IMR-90 (cell line): ENCODE measurements at regions not wholly inside any gene's neighbourhood (a gene's known extent, or its start where the extent isn't known, plus 50 kb on each side); places are given as distances from the start of the nearest gene placed in this dataset.

Experiments
- ATAC-seq: fragments of 200-7000 bp; cut with Tn5 transposase; 2 replicates; pipeline ENCODE4 v1.9.1; 2020; ENCODE audit warnings: low read depth, mild to moderate bottlenecking, moderate library complexity
- BruUV-seq: library from RNA; stranded (reverse); fragments of 400-500 nt; replicated peaks from 2 replicates; lab custom pipeline; 2021; lab: Mats Ljungman, UMichigan
- CTCF ChIA-PET: fragments of 300-600 bp; formaldehyde crosslinking; extraction: SDS; loops from one replicate; lab custom pipeline; 2021; ENCODE audit warnings: antibody characterized with exemption; lab: Yijun Ruan, JAX
- POLR2A ChIA-PET: fragments of 300-600 bp; sonication (Branson Sonifier 250); formaldehyde crosslinking; loops from one replicate; lab custom pipeline; 2022; ENCODE audit warnings: antibody characterized with exemption; ENCODE audit not compliant: unreplicated experiment; lab: Charles Lee
- DNase-seq: peaks from one replicate; pipeline ENCODE4 v3.0.0; 2013
- H2AFZ ChIP-seq: replicated peaks from 2 replicates; pipeline ENCODE3; 2013; ENCODE audit warnings: low read length, mild to moderate bottlenecking; ENCODE audit not compliant: poor library complexity
- H2AK5ac ChIP-seq: 2 replicates; pipeline ENCODE4 v1.6.1; 2013; ENCODE audit warnings: low read depth, low read length, inconsistent platforms
- H2AK9ac ChIP-seq: replicated peaks from 2 replicates; pipeline ENCODE3; 2013; ENCODE audit warnings: mild to moderate bottlenecking, low read depth, low read length, moderate library complexity; ENCODE audit not compliant: poor library complexity
- H2BK120ac ChIP-seq: 2 replicates; pipeline ENCODE4 v1.6.1; 2013; ENCODE audit warnings: low read depth, low read length, inconsistent platforms
- H2BK15ac ChIP-seq: 3 replicates; pipeline ENCODE4 v1.6.1; 2013; ENCODE audit warnings: low read depth, low read length, inconsistent platforms
- H2BK20ac ChIP-seq: 2 replicates; pipeline ENCODE4 v1.6.1; 2013; ENCODE audit warnings: low read depth, mild to moderate bottlenecking, inconsistent platforms, low read length, moderate library complexity
- H2BK5ac ChIP-seq: 2 replicates; pipeline ENCODE4 v1.6.1; 2013; ENCODE audit warnings: mild to moderate bottlenecking, low read depth, low read length, inconsistent platforms; ENCODE audit not compliant: poor library complexity, severe bottlenecking
- H3K14ac ChIP-seq: replicated peaks from 2 replicates; pipeline ENCODE4 v1.6.1; 2013; ENCODE audit warnings: low read depth, low read length, inconsistent platforms
- H3K18ac ChIP-seq: 2 replicates; pipeline ENCODE4 v1.6.1; 2013; ENCODE audit warnings: low read depth, low read length, control low read depth
- H3K23ac ChIP-seq: 2 replicates; pipeline ENCODE4 v1.6.1; 2013; ENCODE audit warnings: low read depth, low read length, inconsistent platforms
- H3K27ac ChIP-seq: 2 replicates; pipeline ENCODE4 v1.5.1; 2013; ENCODE audit warnings: mild to moderate bottlenecking, control low read depth, low read length; ENCODE audit not compliant: insufficient read depth
- H3K27me3 ChIP-seq: 2 replicates; pipeline ENCODE4 v1.6.1; 2013; ENCODE audit warnings: low read length; ENCODE audit not compliant: control insufficient read depth, insufficient read depth
- H3K36me3 ChIP-seq: 2 replicates; pipeline ENCODE4 v1.6.1; 2013; ENCODE audit warnings: low read length, mixed read lengths; ENCODE audit not compliant: control insufficient read depth, insufficient read depth
- H3K4ac ChIP-seq: 2 replicates; pipeline ENCODE4 v1.6.1; 2013; ENCODE audit warnings: low read depth, low read length, inconsistent platforms
- H3K4me1 ChIP-seq: 2 replicates; pipeline ENCODE4 v1.6.1; 2013; ENCODE audit warnings: low read length, mixed read lengths; ENCODE audit not compliant: control insufficient read depth, insufficient read depth
- H3K4me2 ChIP-seq: 2 replicates; pipeline ENCODE4 v1.6.1; 2013; ENCODE audit warnings: low read depth, mild to moderate bottlenecking, control low read depth, low read length, moderate library complexity
- H3K4me3 ChIP-seq: 2 replicates; pipeline ENCODE4 v1.5.1; 2013; ENCODE audit warnings: low read depth, mild to moderate bottlenecking, control low read depth, low read length, moderate library complexity; ENCODE audit not compliant: insufficient read depth
- H3K56ac ChIP-seq: 2 replicates; pipeline ENCODE4 v1.6.1; 2013; ENCODE audit warnings: low read length, inconsistent platforms; ENCODE audit not compliant: insufficient read depth; ENCODE audit errors: extremely low read depth
- H3K79me1 ChIP-seq, 2 experiments: 2 replicates each; pipeline ENCODE4 v1.6.1; 2013; ENCODE audit warnings: low read length in 2 of 2, inconsistent platforms in 1 of 2, low read depth in 1 of 2
- H3K9ac ChIP-seq: 2 replicates; pipeline ENCODE4 v1.6.1; 2013; ENCODE audit warnings: low read depth, low read length, control low read depth
- H3K9me1 ChIP-seq: 2 replicates; pipeline ENCODE4 v1.6.1; 2013; ENCODE audit warnings: low read length, inconsistent platforms; ENCODE audit not compliant: insufficient read depth
- H3K9me3 ChIP-seq: 2 replicates; pipeline ENCODE4 v1.6.1; 2013; ENCODE audit warnings: low read length; ENCODE audit not compliant: control insufficient read depth, insufficient read depth
- H4K20me1 ChIP-seq: 2 replicates; pipeline ENCODE4 v1.6.1; 2013; ENCODE audit warnings: low read length, inconsistent platforms; ENCODE audit not compliant: insufficient read depth
- H4K5ac ChIP-seq: 2 replicates; pipeline ENCODE4 v1.6.1; 2013; ENCODE audit warnings: mild to moderate bottlenecking, low read depth, low read length, control low read depth
- H4K8ac ChIP-seq, 2 experiments: 2 replicates each; pipeline ENCODE4 v1.6.1; 2013; ENCODE audit warnings: low read depth in 2 of 2, low read length in 2 of 2, control low read depth in 1 of 2, inconsistent platforms in 1 of 2
- H4K91ac ChIP-seq: 2 replicates; pipeline ENCODE4 v1.6.1; 2013; ENCODE audit warnings: low read depth, low read length, inconsistent platforms; ENCODE audit not compliant: insufficient read depth
- BHLHE40 ChIP-seq: fragments of 150-350 bp; IDR thresholded peaks from 2 replicates; pipeline ENCODE4 v1.6.1; 2016; ENCODE audit warnings: mild to moderate bottlenecking, low read depth, low read length
- CEBPB ChIP-seq: IDR thresholded peaks from 2 replicates; pipeline ENCODE4 v1.6.1; 2012; ENCODE audit warnings: low read depth, low read length, improper control_type of control experiment
- CHD1 ChIP-seq: IDR thresholded peaks from 2 replicates; pipeline ENCODE4 v1.6.1; 2012; ENCODE audit warnings: low read depth, low read length, improper control_type of control experiment
- CTCF ChIP-seq: conservative IDR thresholded peaks from 2 replicates; pipeline ENCODE4 v1.5.1; 2012; ENCODE audit warnings: mild to moderate bottlenecking, low read depth, low read length, improper control_type of control experiment
- FOS ChIP-seq: fragments of 150-350 bp; IDR thresholded peaks from 2 replicates; pipeline ENCODE4 v1.6.1; 2016; ENCODE audit warnings: low read depth, low read length
- MAFK ChIP-seq: IDR thresholded peaks from 2 replicates; pipeline ENCODE4 v1.6.1; 2012; ENCODE audit warnings: low read depth, low read length, improper control_type of control experiment
- MAZ ChIP-seq: IDR thresholded peaks from 2 replicates; pipeline ENCODE4 v1.6.1; 2012; ENCODE audit warnings: low read depth, mild to moderate bottlenecking, low read length, improper control_type of control experiment, moderate library complexity, borderline replicate concordance
- MXI1 ChIP-seq: IDR thresholded peaks from 2 replicates; pipeline ENCODE4 v1.6.1; 2012; ENCODE audit warnings: low read depth, mild to moderate bottlenecking, low read length, moderate library complexity, borderline replicate concordance
- NFE2L2 ChIP-seq: fragments of 150-350 bp; IDR thresholded peaks from 2 replicates; pipeline ENCODE4 v1.6.1; 2016; ENCODE audit warnings: low read depth, mild to moderate bottlenecking, low read length
- POLR2A ChIP-seq: IDR thresholded peaks from 2 replicates; pipeline ENCODE4 v1.6.1; 2012; ENCODE audit warnings: mild to moderate bottlenecking, low read depth, low read length
- RAD21 ChIP-seq: IDR thresholded peaks from 2 replicates; pipeline ENCODE4 v1.6.1; 2012; ENCODE audit warnings: low read length, improper control_type of control experiment
- RCOR1 ChIP-seq: IDR thresholded peaks from 2 replicates; pipeline ENCODE4 v1.6.1; 2012; ENCODE audit warnings: mild to moderate bottlenecking, low read length, improper control_type of control experiment; ENCODE audit not compliant: insufficient replicate concordance
- RFX5 ChIP-seq: IDR thresholded peaks from 2 replicates; pipeline ENCODE4 v1.8.0; 2012; ENCODE audit warnings: low read depth, mild to moderate bottlenecking, low read length, moderate library complexity
- SMC3 ChIP-seq: fragments of 150-350 bp; IDR thresholded peaks from 2 replicates; pipeline ENCODE4 v1.6.1; 2016; ENCODE audit warnings: low read depth, mild to moderate bottlenecking, antibody characterized with exemption, low read length, moderate library complexity
- WGBS, 2 experiments: methylation state at CpG; one replicate each; pipeline versions ENCODE4 v1.1.5 to v1.1.7; 2013; ENCODE audit warnings: missing lambda C conversion rate in 2 of 2; ENCODE audit not compliant: insufficient read length in 1 of 2; ENCODE audit errors: extremely low coverage in 2 of 2; 5-methylcytosine and 5-hydroxymethylcytosine counted together
- dilution Hi-C: fragments of 300-500 bp; cut with HindIII; formaldehyde crosslinking; loops from one replicate; pipeline ENCODE4 v1.14.3; 2018; ENCODE audit warnings: low sequenced_read_pairs; ENCODE audit not compliant: unreplicated experiment
- in situ Hi-C: fragments of 300-500 bp; cut with MboI; formaldehyde crosslinking; loops from 3 replicates; pipeline ENCODE4 v1.14.3; 2019; ENCODE audit warnings: low sequenced_read_pairs, inconsistent platforms, mixed read lengths
- intact Hi-C: fragments of 100-400 bp; cut with micrococcal nuclease; formaldehyde crosslinking; loops from 2 replicates; pipeline ENCODE4 v1.10.0; 2022
- TF ChIP-seq, protein P1 (sequence below): fragments of 150-350 bp; IDR thresholded peaks from 2 replicates; pipeline ENCODE4 v1.6.1; 2017; ENCODE audit warnings: mild to moderate bottlenecking, antibody characterized with exemption, low read length, low read depth
- TF ChIP-seq, protein P2 (sequence below): fragments of 150-350 bp; IDR thresholded peaks from 2 replicates; pipeline ENCODE4 v1.6.1; 2016; ENCODE audit warnings: low read depth, mild to moderate bottlenecking, low read length, moderate library complexity, borderline replicate concordance

- intact Hi-C loops, result no loop called here
- no peaks in the 10 kb centered on the region for H3K9me1 ChIP-seq
- H3K9ac ChIP-seq, result no peak overlapping the region
- DNase-seq (peak; percentile 35), ATAC-seq (peak; percentile 21)
- WGBS, 2 experiments, result no CpG with 5 or more reads among the region's 9 CpGs
- H4K91ac ChIP-seq, result no peak overlapping the region
- no peak overlapping the region for H2AFZ ChIP-seq
- H3K4ac ChIP-seq, result no peak overlapping the region
- no peak overlapping the region for H2BK20ac ChIP-seq
- dilution Hi-C loops, result no loop called here
- no peak overlapping the region for H3K18ac ChIP-seq
- ChIA-PET CTCF (no interaction called here), POLR2A (no interaction called here)
- no peaks in the 10 kb centered on the region for H3K36me3 ChIP-seq
- in situ Hi-C loops, result no loop called here
- TF ChIP-seq MXI1 (no peak), MAZ (no peak), CTCF (no peak), RFX5 (no peak), CEBPB (no peak), CHD1 (no peak), NFE2L2 (no peak), RAD21 (no peak), POLR2A (no peak), FOS (no peak), SMC3 (no peak), RCOR1 (no peak), MAFK (no peak), BHLHE40 (no peak)
- TF ChIP-seq, protein P1, sequence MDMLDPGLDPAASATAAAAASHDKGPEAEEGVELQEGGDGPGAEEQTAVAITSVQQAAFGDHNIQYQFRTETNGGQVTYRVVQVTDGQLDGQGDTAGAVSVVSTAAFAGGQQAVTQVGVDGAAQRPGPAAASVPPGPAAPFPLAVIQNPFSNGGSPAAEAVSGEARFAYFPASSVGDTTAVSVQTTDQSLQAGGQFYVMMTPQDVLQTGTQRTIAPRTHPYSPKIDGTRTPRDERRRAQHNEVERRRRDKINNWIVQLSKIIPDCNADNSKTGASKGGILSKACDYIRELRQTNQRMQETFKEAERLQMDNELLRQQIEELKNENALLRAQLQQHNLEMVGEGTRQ, result no peak
- TF ChIP-seq, protein P2, sequence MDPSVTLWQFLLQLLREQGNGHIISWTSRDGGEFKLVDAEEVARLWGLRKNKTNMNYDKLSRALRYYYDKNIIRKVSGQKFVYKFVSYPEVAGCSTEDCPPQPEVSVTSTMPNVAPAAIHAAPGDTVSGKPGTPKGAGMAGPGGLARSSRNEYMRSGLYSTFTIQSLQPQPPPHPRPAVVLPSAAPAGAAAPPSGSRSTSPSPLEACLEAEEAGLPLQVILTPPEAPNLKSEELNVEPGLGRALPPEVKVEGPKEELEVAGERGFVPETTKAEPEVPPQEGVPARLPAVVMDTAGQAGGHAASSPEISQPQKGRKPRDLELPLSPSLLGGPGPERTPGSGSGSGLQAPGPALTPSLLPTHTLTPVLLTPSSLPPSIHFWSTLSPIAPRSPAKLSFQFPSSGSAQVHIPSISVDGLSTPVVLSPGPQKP, result no peak
- no peak overlapping the region for H2BK15ac ChIP-seq
- H2AK9ac ChIP-seq, result no peak overlapping the region
- H3K27me3 ChIP-seq, result peaks cover 2% of the 10 kb centered on the region; the same call in 1 of the 2 replicates
- no peak overlapping the region for H4K8ac ChIP-seq
- H3K79me1 ChIP-seq, result no peaks in the 10 kb centered on the region
- no peak overlapping the region for H3K4me3 ChIP-seq
- H3K14ac ChIP-seq, result no peak overlapping the region
- H4K20me1 ChIP-seq, result no peaks in the 10 kb centered on the region
- H2BK5ac ChIP-seq, result no peak overlapping the region
- BruUV-seq, result no TSS peak
- H3K27ac ChIP-seq, result no peak overlapping the region
- no peak overlapping the region for H2AK5ac ChIP-seq
- H4K5ac ChIP-seq, result no peak overlapping the region
- no peaks in the 10 kb centered on the region for H3K9me3 ChIP-seq
- no peak overlapping the region; the same call in 1 of the 2 replicates for H3K4me2 ChIP-seq
- H3K4me1 ChIP-seq, result no peaks in the 10 kb centered on the region; the same call in 1 of the 2 replicates
- H3K56ac ChIP-seq, result no peak overlapping the region
- H2BK120ac ChIP-seq, result no peak overlapping the region
- H3K23ac ChIP-seq, result no peak overlapping the region
Measured at GRCh38 chr3:64995857-64996551, 308.2 kb upstream of the ADAMTS9 start.
